T-helper 2 cell treated with Interferon-gamma antibody and Interleukin-4, amounts not matched to agents 5 μg/mL and 100 μg/mL, for 36 hours (primary cell): ENCODE measurements at regions not wholly inside any gene's neighbourhood (a gene's known extent, or its start where the extent isn't known, plus 50 kb on each side); places are given as distances from the start of the nearest gene placed in this dataset.

ENCODE experiments used
- DNase-seq: peaks from one replicate; pipeline ENCODE4 v3.0.0; 2021; ENCODE audit warnings: low spot score
- H3K27ac Mint-ChIP-seq: one replicate; pipeline ENCODE4 v1.8.0; 2021; ENCODE audit warnings: mild to moderate bottlenecking, mixed read lengths
- H3K27me3 Mint-ChIP-seq: one replicate; pipeline ENCODE4 v1.8.0; 2021; ENCODE audit warnings: low read depth, mixed read lengths
- H3K36me3 Mint-ChIP-seq: one replicate; pipeline ENCODE4 v1.8.0; 2021; ENCODE audit warnings: low read depth, mixed read lengths
- H3K4me1 Mint-ChIP-seq: one replicate; pipeline ENCODE4 v1.8.0; 2021; ENCODE audit warnings: low read depth, mixed read lengths
- H3K4me3 Mint-ChIP-seq: one replicate; pipeline ENCODE4 v1.8.0; 2022; ENCODE audit warnings: mild to moderate bottlenecking, moderate library complexity, mixed read lengths
- H3K9me3 Mint-ChIP-seq: one replicate; pipeline ENCODE4 v1.8.0; 2021; ENCODE audit warnings: mixed read lengths

- Mint-ChIP-seq H3K27me3 (peaks cover 12% of the 10 kb centered on the region), H3K4me3 (no peak overlapping the region), H3K4me1 (peaks cover 7% of the 10 kb centered on the region), H3K27ac (no peak overlapping the region), H3K9me3 (no peaks in the 10 kb centered on the region), H3K36me3 (no peaks in the 10 kb centered on the region)
- DNase-seq, result no peak
Measured at GRCh38 chr10:88113657-88114272, 250.3 kb downstream of the PTEN start.

GRCh38 chr10:88114368-88114767 lies 250.9 kb downstream of the PTEN start:
- Mint-ChIP-seq H3K9me3 (no peaks in the 10 kb centered on the region), H3K36me3 (no peaks in the 10 kb centered on the region), H3K27ac (no peak overlapping the region), H3K27me3 (peaks cover 12% of the 10 kb centered on the region), H3K4me3 (no peak overlapping the region), H3K4me1 (peaks cover 7% of the 10 kb centered on the region)
- no peak for DNase-seq

- Mint-ChIP-seq H3K36me3 (no peaks in the 10 kb centered on the region), H3K27ac (no peak overlapping the region), H3K4me1 (peaks cover 9% of the 10 kb centered on the region), H3K9me3 (no peaks in the 10 kb centered on the region), H3K27me3 (peaks cover 9% of the 10 kb centered on the region), H3K4me3 (no peak overlapping the region)
- DNase-seq, result no peak
Measured at GRCh38 chr10:88115407-88115806, 252.0 kb downstream of the PTEN start.

- no peak overlapping the region for H3K27ac Mint-ChIP-seq
- H3K9me3 Mint-ChIP-seq, result no peaks in the 10 kb centered on the region
- DNase-seq, result no peak
- H3K36me3 Mint-ChIP-seq, result no peaks in the 10 kb centered on the region
- H3K4me3 Mint-ChIP-seq, result no peak overlapping the region
- peaks cover 9% of the 10 kb centered on the region for H3K4me1 Mint-ChIP-seq
- peaks cover 8% of the 10 kb centered on the region for H3K27me3 Mint-ChIP-seq
Measured at GRCh38 chr10:88115968-88116367, 252.5 kb downstream of the PTEN start.

GRCh38 chr10:88116481-88116880 lies 253.1 kb downstream of the PTEN start:
- Mint-ChIP-seq H3K27ac (no peak overlapping the region), H3K36me3 (no peaks in the 10 kb centered on the region), H3K9me3 (no peaks in the 10 kb centered on the region), H3K4me1 (peaks cover 9% of the 10 kb centered on the region), H3K27me3 (peaks cover 6% of the 10 kb centered on the region), H3K4me3 (no peak overlapping the region)
- no peak for DNase-seq

GRCh38 chr10:88116971-88117626 lies 253.7 kb downstream of the PTEN start:
- no peaks in the 10 kb centered on the region for H3K36me3 Mint-ChIP-seq
- peak; percentile 78 for DNase-seq
- H3K9me3 Mint-ChIP-seq, result no peaks in the 10 kb centered on the region
- H3K4me1 Mint-ChIP-seq, result peaks cover 9% of the 10 kb centered on the region
- no peak overlapping the region for H3K27ac Mint-ChIP-seq
- H3K4me3 Mint-ChIP-seq, result no peak overlapping the region
- peaks cover 7% of the 10 kb centered on the region for H3K27me3 Mint-ChIP-seq

- DNase-seq, result peak; percentile 17
- no peaks in the 10 kb centered on the region for H3K36me3 Mint-ChIP-seq
- no peak overlapping the region for H3K27ac Mint-ChIP-seq
- H3K9me3 Mint-ChIP-seq, result no peaks in the 10 kb centered on the region
- peaks cover 9% of the 10 kb centered on the region for H3K4me1 Mint-ChIP-seq
- H3K4me3 Mint-ChIP-seq, result no peak overlapping the region
- peaks cover 12% of the 10 kb centered on the region for H3K27me3 Mint-ChIP-seq
Measured at GRCh38 chr10:88117869-88118632, 254.6 kb downstream of the PTEN start.

- no peaks in the 10 kb centered on the region for H3K36me3 Mint-ChIP-seq
- no peak overlapping the region for H3K27ac Mint-ChIP-seq
- H3K27me3 Mint-ChIP-seq, result peaks cover 12% of the 10 kb centered on the region
- DNase-seq, result no peak
- H3K4me3 Mint-ChIP-seq, result no peak overlapping the region
- H3K9me3 Mint-ChIP-seq, result no peaks in the 10 kb centered on the region
- H3K4me1 Mint-ChIP-seq, result peaks cover 9% of the 10 kb centered on the region
Measured at GRCh38 chr10:88118729-88119128, 255.3 kb downstream of the PTEN start.

- peaks cover 7% of the 10 kb centered on the region for H3K4me1 Mint-ChIP-seq
- peaks cover 16% of the 10 kb centered on the region for H3K27me3 Mint-ChIP-seq
- no peaks in the 10 kb centered on the region for H3K36me3 Mint-ChIP-seq
- DNase-seq, result no peak
- no peak overlapping the region for H3K27ac Mint-ChIP-seq
- no peaks in the 10 kb centered on the region for H3K9me3 Mint-ChIP-seq
- H3K4me3 Mint-ChIP-seq, result no peak overlapping the region
Measured at GRCh38 chr10:88119160-88119559, 255.7 kb downstream of the PTEN start.

GRCh38 chr10:88120075-88120474 lies 256.6 kb downstream of the PTEN start:
- Mint-ChIP-seq H3K27ac (no peak overlapping the region), H3K27me3 (peaks cover 17% of the 10 kb centered on the region), H3K9me3 (no peaks in the 10 kb centered on the region), H3K36me3 (no peaks in the 10 kb centered on the region), H3K4me1 (peaks cover 2% of the 10 kb centered on the region), H3K4me3 (no peak overlapping the region)
- DNase-seq, result no peak

GRCh38 chr10:88120599-88121333 lies 257.3 kb downstream of the PTEN start:
- H3K4me1 Mint-ChIP-seq, result peaks cover 2% of the 10 kb centered on the region
- DNase-seq, result no peak
- H3K9me3 Mint-ChIP-seq, result no peaks in the 10 kb centered on the region
- no peak overlapping the region for H3K27ac Mint-ChIP-seq
- H3K27me3 Mint-ChIP-seq, result peaks cover 22% of the 10 kb centered on the region
- no peak overlapping the region for H3K4me3 Mint-ChIP-seq
- no peaks in the 10 kb centered on the region for H3K36me3 Mint-ChIP-seq

GRCh38 chr10:88121361-88121760 lies 257.9 kb downstream of the PTEN start:
- H3K4me3 Mint-ChIP-seq, result no peak overlapping the region
- no peaks in the 10 kb centered on the region for H3K36me3 Mint-ChIP-seq
- no peak overlapping the region for H3K27ac Mint-ChIP-seq

GRCh38 chr10:88122145-88122544 lies 258.7 kb downstream of the PTEN start:
- Mint-ChIP-seq H3K4me1 (peaks cover 2% of the 10 kb centered on the region), H3K4me3 (no peak overlapping the region), H3K9me3 (no peaks in the 10 kb centered on the region), H3K27me3 (peaks cover 28% of the 10 kb centered on the region), H3K27ac (no peak overlapping the region), H3K36me3 (peaks cover 1% of the 10 kb centered on the region)
- no peak for DNase-seq

More at GRCh38 chr10:88121361-88121760, 257.9 kb downstream of the PTEN start:
- Mint-ChIP-seq H3K4me1 (peaks cover 2% of the 10 kb centered on the region), H3K27me3 (peaks cover 24% of the 10 kb centered on the region), H3K9me3 (no peaks in the 10 kb centered on the region)
- DNase-seq, result no peak

- Mint-ChIP-seq H3K4me3 (no peak overlapping the region), H3K9me3 (no peaks in the 10 kb centered on the region), H3K27me3 (peaks cover 28% of the 10 kb centered on the region), H3K36me3 (peaks cover 1% of the 10 kb centered on the region), H3K27ac (no peak overlapping the region), H3K4me1 (peaks cover 2% of the 10 kb centered on the region)
- no peak for DNase-seq
Measured at GRCh38 chr10:88122576-88122975, 259.2 kb downstream of the PTEN start.
